Mesendoderm (in vitro differentiated cells): ENCODE measurements at regions not wholly inside any gene's neighbourhood (a gene's known extent, or its start where the extent isn't known, plus 50 kb on each side); places are given as distances from the start of the nearest gene placed in this dataset.

Experiments used
- DNase-seq: peaks from one replicate; pipeline ENCODE4 v3.0.0; 2013
- H2AK5ac ChIP-seq: 2 replicates; pipeline ENCODE4 v1.6.1; 2013; ENCODE audit warnings: low read length, inconsistent platforms
- H2BK120ac ChIP-seq: 2 replicates; pipeline ENCODE4 v1.6.1; 2013; ENCODE audit warnings: low read depth, mild to moderate bottlenecking, low read length, moderate library complexity, mixed read lengths
- H2BK15ac ChIP-seq: replicated peaks from 2 replicates; pipeline ENCODE4 v1.6.1; 2013; ENCODE audit warnings: low read depth, mild to moderate bottlenecking, moderate library complexity
- H2BK5ac ChIP-seq: 2 replicates; pipeline ENCODE4 v1.6.1; 2013; ENCODE audit warnings: low read length, inconsistent platforms
- H3K18ac ChIP-seq: 2 replicates; pipeline ENCODE4 v1.6.1; 2013; ENCODE audit warnings: mild to moderate bottlenecking, low read length, mixed read lengths
- H3K23ac ChIP-seq: one replicate; pipeline ENCODE4 v1.6.1; 2013; ENCODE audit warnings: low read length
- H3K27ac ChIP-seq: 2 replicates; pipeline ENCODE4 v1.5.1; 2013; ENCODE audit warnings: low read depth, mild to moderate bottlenecking, inconsistent platforms, low read length, moderate library complexity
- H3K27me3 ChIP-seq: 2 replicates; pipeline ENCODE4 v1.6.1; 2013; ENCODE audit warnings: low read length, control low read depth, mild to moderate bottlenecking, inconsistent platforms; ENCODE audit not compliant: insufficient read depth, poor library complexity
- H3K36me3 ChIP-seq: 2 replicates; pipeline ENCODE4 v1.6.1; 2013; ENCODE audit warnings: low read length, inconsistent platforms; ENCODE audit not compliant: control insufficient read depth, insufficient read depth
- H3K4ac ChIP-seq: one replicate; pipeline ENCODE4 v1.6.1; 2013; ENCODE audit warnings: low read depth, mild to moderate bottlenecking, low read length, moderate library complexity
- H3K4me1 ChIP-seq: 2 replicates; pipeline ENCODE4 v1.6.1; 2013; ENCODE audit warnings: low read depth, low read length, inconsistent platforms; ENCODE audit not compliant: control insufficient read depth
- H3K4me2 ChIP-seq: 2 replicates; pipeline ENCODE4 v1.6.1; 2013; ENCODE audit warnings: low read length
- H3K4me3 ChIP-seq: 2 replicates; pipeline ENCODE4 v1.5.1; 2013; ENCODE audit warnings: mild to moderate bottlenecking, low read length
- H3K56ac ChIP-seq: one replicate; pipeline ENCODE4 v1.6.1; 2013; ENCODE audit warnings: low read length
- H3K79me1 ChIP-seq: 2 replicates; pipeline ENCODE4 v1.6.1; 2013; ENCODE audit warnings: low read length, inconsistent platforms
- H3K79me2 ChIP-seq: 2 replicates; pipeline ENCODE4 v1.6.1; 2013; ENCODE audit warnings: mild to moderate bottlenecking, low read length; ENCODE audit not compliant: control insufficient read depth, insufficient read depth
- H3K9ac ChIP-seq: 2 replicates; pipeline ENCODE4 v1.6.1; 2013; ENCODE audit warnings: low read length, inconsistent platforms
- H4K5ac ChIP-seq: one replicate; pipeline ENCODE4 v1.6.1; 2013; ENCODE audit warnings: low read length
- H4K8ac ChIP-seq: one replicate; pipeline ENCODE4 v1.6.1; 2013; ENCODE audit warnings: low read depth, mild to moderate bottlenecking, control low read depth, low read length, moderate library complexity
- WGBS: extraction: QIAGEN DNeasy Blood & Tissue Kit; methylation state at CpG from one replicate; pipeline ENCODE4 v1.1.7; 2013; ENCODE audit warnings: low lambda C conversion rate, missing lambda C conversion rate; ENCODE audit not compliant: insufficient coverage; ENCODE audit errors: extremely low coverage; 5-methylcytosine and 5-hydroxymethylcytosine counted together

- no CpG with 5 or more reads among the region's 9 CpGs for WGBS
- H3K9ac ChIP-seq = no peak overlapping the region
- H3K27me3 ChIP-seq = no peaks in the 10 kb centered on the region
- no peak overlapping the region for H3K23ac ChIP-seq
- H3K27ac ChIP-seq = no peak overlapping the region
- H3K18ac ChIP-seq = no peak overlapping the region
- H2BK15ac ChIP-seq = no peak overlapping the region
- no peak overlapping the region for H4K8ac ChIP-seq
- H3K4me2 ChIP-seq = no peak overlapping the region
- no peak overlapping the region for H2AK5ac ChIP-seq
- no peaks in the 10 kb centered on the region for H3K79me2 ChIP-seq
- H3K4me3 ChIP-seq = no peak overlapping the region
- peaks cover 1% of the 10 kb centered on the region for H3K4me1 ChIP-seq
- H3K36me3 ChIP-seq = no peaks in the 10 kb centered on the region
- DNase-seq = no peak
- H3K4ac ChIP-seq = no peak overlapping the region
- H3K79me1 ChIP-seq = no peaks in the 10 kb centered on the region
- no peak overlapping the region for H2BK120ac ChIP-seq
- H4K5ac ChIP-seq = no peak overlapping the region
- no peak overlapping the region for H2BK5ac ChIP-seq
- H3K56ac ChIP-seq = no peak overlapping the region
These were observed 196.1 kb downstream of the DLL1 start for GRCh38 chr6:170094686-170095272.

GRCh38 chr6:170093658-170094596, 197.0 kb downstream of the DLL1 start:
- no CpG with 5 or more reads among the region's 37 CpGs for WGBS
- H2BK15ac ChIP-seq = no peak overlapping the region
- H3K27ac ChIP-seq = no peak overlapping the region
- no peak overlapping the region for H3K4me3 ChIP-seq
- no peaks in the 10 kb centered on the region for H3K79me1 ChIP-seq
- no peak overlapping the region for H3K4me2 ChIP-seq
- H3K4me1 ChIP-seq = peaks cover 1% of the 10 kb centered on the region
- DNase-seq = no peak
- H4K5ac ChIP-seq = no peak overlapping the region
- no peak overlapping the region for H2BK5ac ChIP-seq
- H3K23ac ChIP-seq = no peak overlapping the region
- no peak overlapping the region for H2AK5ac ChIP-seq
- no peak overlapping the region for H3K4ac ChIP-seq
- no peak overlapping the region for H4K8ac ChIP-seq
- no peak overlapping the region for H2BK120ac ChIP-seq
- H3K27me3 ChIP-seq = no peaks in the 10 kb centered on the region
- H3K79me2 ChIP-seq = no peaks in the 10 kb centered on the region
- H3K36me3 ChIP-seq = no peaks in the 10 kb centered on the region
- no peak overlapping the region for H3K9ac ChIP-seq
- H3K18ac ChIP-seq = no peak overlapping the region
- H3K56ac ChIP-seq = no peak overlapping the region

GRCh38 chr6:170093276-170093657, 197.6 kb downstream of the DLL1 start:
- H3K23ac ChIP-seq = no peak overlapping the region
- H3K79me1 ChIP-seq = no peaks in the 10 kb centered on the region
- H3K27ac ChIP-seq = no peak overlapping the region
- H2AK5ac ChIP-seq = no peak overlapping the region
- peaks cover 1% of the 10 kb centered on the region for H3K4me1 ChIP-seq
- no peak overlapping the region for H3K56ac ChIP-seq
- DNase-seq = no peak
- no peak overlapping the region for H4K5ac ChIP-seq
- no peak overlapping the region for H3K4me3 ChIP-seq
- no peak overlapping the region for H3K18ac ChIP-seq
- no peaks in the 10 kb centered on the region for H3K27me3 ChIP-seq
- no peak overlapping the region for H2BK15ac ChIP-seq
- H3K36me3 ChIP-seq = no peaks in the 10 kb centered on the region
- no peak overlapping the region for H3K4me2 ChIP-seq
- H2BK5ac ChIP-seq = no peak overlapping the region
- no peak overlapping the region for H4K8ac ChIP-seq
- H3K4ac ChIP-seq = no peak overlapping the region
- no peak overlapping the region for H2BK120ac ChIP-seq
- no peak overlapping the region for H3K9ac ChIP-seq
- no CpG with 5 or more reads among the region's 17 CpGs for WGBS
- H3K79me2 ChIP-seq = no peaks in the 10 kb centered on the region

GRCh38 chr6:170092826-170093225, 198.1 kb downstream of the DLL1 start:
- no peak overlapping the region for H2BK120ac ChIP-seq
- H3K79me1 ChIP-seq = no peaks in the 10 kb centered on the region
- H3K4ac ChIP-seq = no peak overlapping the region
- H3K79me2 ChIP-seq = no peaks in the 10 kb centered on the region
- no peak overlapping the region for H3K4me3 ChIP-seq
- WGBS = no CpG with 5 or more reads among the region's 15 CpGs
- no peak for DNase-seq
- H3K9ac ChIP-seq = no peak overlapping the region
- no peak overlapping the region for H3K23ac ChIP-seq
- H3K4me2 ChIP-seq = no peak overlapping the region
- no peaks in the 10 kb centered on the region for H3K36me3 ChIP-seq
- H4K8ac ChIP-seq = no peak overlapping the region
- no peak overlapping the region for H3K18ac ChIP-seq
- H2BK15ac ChIP-seq = no peak overlapping the region
- no peak overlapping the region for H3K56ac ChIP-seq
- H3K27me3 ChIP-seq = no peaks in the 10 kb centered on the region
- H3K4me1 ChIP-seq = peaks cover 1% of the 10 kb centered on the region
- H2AK5ac ChIP-seq = no peak overlapping the region
- H3K27ac ChIP-seq = no peak overlapping the region
- no peak overlapping the region for H2BK5ac ChIP-seq
- H4K5ac ChIP-seq = no peak overlapping the region

GRCh38 chr6:170091639-170092579, 199.0 kb downstream of the DLL1 start:
- Histone ChIP-seq H3K4me1 (peaks cover 1% of the 10 kb centered on the region), H3K4ac (no peak overlapping the region), H3K4me3 (no peak overlapping the region), H4K8ac (no peak overlapping the region), H2BK120ac (no peak overlapping the region), H3K79me1 (no peaks in the 10 kb centered on the region), H3K79me2 (no peaks in the 10 kb centered on the region), H3K36me3 (no peaks in the 10 kb centered on the region), H4K5ac (no peak overlapping the region), H3K4me2 (no peak overlapping the region), H3K27me3 (no peaks in the 10 kb centered on the region), H2AK5ac (peak overlapping the region; percentile 78), H2BK5ac (peak overlapping the region; percentile 25), H2BK15ac (no peak overlapping the region), H3K9ac (no peak overlapping the region), H3K56ac (peak overlapping the region; percentile 25), H3K23ac (no peak overlapping the region), H3K27ac (no peak overlapping the region), H3K18ac (no peak overlapping the region)
- DNase-seq = no peak
- no CpG with 5 or more reads among the region's 30 CpGs for WGBS
